MCF 10A (cell line): ENCODE measurements at regions not wholly inside any gene's neighbourhood (a gene's known extent, or its start where the extent isn't known, plus 50 kb on each side); places are given as distances from the start of the nearest gene placed in this dataset.
"Not testable (repeated sequence)": the region's sequence is repeated elsewhere in the genome, so short reads cannot be mapped to it uniquely, and the experiment has no call there.

ENCODE experiments used
- BruUV-seq: library from RNA; stranded (reverse); fragments of 400-500 nt; replicated peaks from 2 replicates; lab custom pipeline; 2021; lab: Mats Ljungman, UMichigan
- CTCF ChIA-PET: fragments of 300-600 bp; sonication (Branson Sonifier 250); formaldehyde crosslinking; extraction: SDS; loops from one replicate; lab custom pipeline; 2021; ENCODE audit warnings: antibody characterized with exemption, inconsistent platforms; lab: Yijun Ruan, JAX
- POLR2A ChIA-PET: fragments of 300-600, 350-650 bp; sonication (Branson Sonifier 250); formaldehyde crosslinking; extraction: SDS; loops from one replicate; lab custom pipeline; 2020; ENCODE audit warnings: antibody characterized with exemption, inconsistent platforms; lab: Yijun Ruan, JAX
- DNase-seq: peaks from one replicate; pipeline ENCODE4 v3.0.0-alpha.2; 2018; ENCODE audit not compliant: unreplicated experiment
- H3K27ac Mint-ChIP-seq: one replicate; pipeline ENCODE4 v1.8.0; 2022; ENCODE audit warnings: mild to moderate bottlenecking, low read depth, mixed read lengths; ENCODE audit not compliant: unreplicated experiment
- H3K27me3 Mint-ChIP-seq: one replicate; pipeline ENCODE4 v1.8.0; 2022; ENCODE audit warnings: mixed read lengths; ENCODE audit not compliant: insufficient read depth, unreplicated experiment
- H3K36me3 Mint-ChIP-seq: one replicate; pipeline ENCODE4 v1.8.0; 2022; ENCODE audit warnings: mild to moderate bottlenecking, moderate library complexity, mixed read lengths; ENCODE audit not compliant: insufficient read depth, unreplicated experiment
- H3K4me1 Mint-ChIP-seq: one replicate; pipeline ENCODE4 v1.8.0; 2022; ENCODE audit warnings: mixed read lengths; ENCODE audit not compliant: insufficient read depth, unreplicated experiment
- H3K4me3 Mint-ChIP-seq: one replicate; pipeline ENCODE4 v1.8.0; 2022; ENCODE audit warnings: mild to moderate bottlenecking, moderate library complexity, mixed read lengths; ENCODE audit not compliant: unreplicated experiment
- H3K9me3 Mint-ChIP-seq: one replicate; pipeline ENCODE4 v1.8.0; 2022; ENCODE audit warnings: mixed read lengths; ENCODE audit not compliant: unreplicated experiment
- intact Hi-C: fragments of 100-400 bp; cut with micrococcal nuclease; formaldehyde crosslinking; loops from 2 replicates; pipeline ENCODE4 v1.14.1; 2022
- TF ChIP-seq, protein P1 (sequence below): fragments of 200-600 bp; IDR thresholded peaks from one replicate; pipeline ENCODE4 v1.8.0; 2022; ENCODE audit warnings: antibody characterized with exemption, mild to moderate bottlenecking; ENCODE audit not compliant: unreplicated experiment

DNA sequence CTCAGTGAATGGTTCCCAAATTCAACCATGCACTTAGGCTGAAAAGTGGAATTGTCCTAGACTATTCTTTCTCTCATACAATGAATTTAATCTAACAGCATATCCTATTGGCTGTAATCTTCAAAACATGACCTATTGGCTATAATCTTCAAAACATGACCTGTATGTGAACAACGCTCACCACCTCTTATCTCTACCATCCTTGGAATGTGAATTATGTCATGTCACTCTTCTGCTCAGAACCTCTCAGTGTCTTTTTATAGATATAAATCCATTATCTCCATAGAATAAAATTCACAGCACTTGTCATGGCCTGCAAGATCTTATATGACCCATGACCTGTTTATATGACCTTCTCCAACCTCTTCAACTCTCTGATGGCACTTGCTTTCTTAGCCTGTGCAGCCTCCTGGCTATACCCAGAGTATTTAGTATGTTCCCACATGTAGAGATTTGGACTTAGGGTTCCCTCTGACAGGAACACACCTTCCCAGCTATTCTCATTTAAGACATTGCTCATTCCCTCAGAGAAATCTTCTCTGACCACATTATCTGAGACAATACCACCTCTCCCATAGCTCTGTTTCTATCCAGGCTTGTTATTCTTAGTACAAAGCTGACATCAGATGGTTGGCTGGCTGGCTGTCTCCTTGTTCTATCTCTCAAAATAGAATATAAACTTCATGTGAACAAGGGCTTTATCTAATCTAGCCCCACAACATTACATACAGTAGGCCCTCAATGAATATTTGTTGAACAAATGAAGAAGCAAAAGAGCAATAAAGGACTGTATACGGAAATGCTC, 275.0 kb upstream of the PREP start:
- ChIA-PET CTCF (interaction anchor here (0.6 kb wide), 1 partner anchor 51 kb away, joined by 3 read pairs; no protein-coding TSS in a partner anchor), POLR2A (interaction anchor here (0.6 to 1.7 kb wide), 2 partner anchors 35 to 639 kb away, joined by 3 to 5 read pairs; no protein-coding TSS in a partner anchor)
- TF ChIP-seq, protein P1, sequence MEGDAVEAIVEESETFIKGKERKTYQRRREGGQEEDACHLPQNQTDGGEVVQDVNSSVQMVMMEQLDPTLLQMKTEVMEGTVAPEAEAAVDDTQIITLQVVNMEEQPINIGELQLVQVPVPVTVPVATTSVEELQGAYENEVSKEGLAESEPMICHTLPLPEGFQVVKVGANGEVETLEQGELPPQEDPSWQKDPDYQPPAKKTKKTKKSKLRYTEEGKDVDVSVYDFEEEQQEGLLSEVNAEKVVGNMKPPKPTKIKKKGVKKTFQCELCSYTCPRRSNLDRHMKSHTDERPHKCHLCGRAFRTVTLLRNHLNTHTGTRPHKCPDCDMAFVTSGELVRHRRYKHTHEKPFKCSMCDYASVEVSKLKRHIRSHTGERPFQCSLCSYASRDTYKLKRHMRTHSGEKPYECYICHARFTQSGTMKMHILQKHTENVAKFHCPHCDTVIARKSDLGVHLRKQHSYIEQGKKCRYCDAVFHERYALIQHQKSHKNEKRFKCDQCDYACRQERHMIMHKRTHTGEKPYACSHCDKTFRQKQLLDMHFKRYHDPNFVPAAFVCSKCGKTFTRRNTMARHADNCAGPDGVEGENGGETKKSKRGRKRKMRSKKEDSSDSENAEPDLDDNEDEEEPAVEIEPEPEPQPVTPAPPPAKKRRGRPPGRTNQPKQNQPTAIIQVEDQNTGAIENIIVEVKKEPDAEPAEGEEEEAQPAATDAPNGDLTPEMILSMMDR: no peak
- no peak for DNase-seq
- no peaks in the 10 kb centered on the region for H3K4me1 Mint-ChIP-seq
- peaks cover 13% of the 10 kb centered on the region for H3K9me3 Mint-ChIP-seq
- no peak overlapping the region for H3K4me3 Mint-ChIP-seq
- H3K27me3 Mint-ChIP-seq: no peaks in the 10 kb centered on the region
- no TSS peak for BruUV-seq
- intact Hi-C loops: no loop called here
- H3K27ac Mint-ChIP-seq: no peak overlapping the region
- H3K36me3 Mint-ChIP-seq: no peaks in the 10 kb centered on the region

DNA sequence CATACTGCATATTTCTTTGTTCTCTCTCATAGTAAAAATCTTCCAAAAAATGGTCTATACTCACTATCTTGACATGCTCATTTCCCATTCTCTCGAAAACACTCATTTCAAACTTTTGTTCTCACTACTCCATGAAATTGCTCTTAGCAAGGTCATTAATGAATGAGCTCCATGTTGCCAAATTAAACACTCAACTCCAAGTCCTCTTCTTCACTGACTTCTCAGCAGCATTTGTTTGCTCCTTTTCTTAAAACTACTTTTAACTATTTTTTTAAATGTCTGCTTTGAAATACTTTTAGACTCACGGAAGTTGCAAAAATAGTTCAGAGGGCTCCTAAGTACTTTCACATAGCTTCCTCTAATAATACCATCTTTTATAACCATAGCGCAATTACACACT, 274.0 kb upstream of the PREP start:
- no peaks in the 10 kb centered on the region for H3K27me3 Mint-ChIP-seq
- no peaks in the 10 kb centered on the region for H3K36me3 Mint-ChIP-seq
- DNase-seq: no peak
- no peak overlapping the region for H3K4me3 Mint-ChIP-seq
- no TSS peak for BruUV-seq
- intact Hi-C loops: no loop called here
- no peak overlapping the region for H3K27ac Mint-ChIP-seq
- no peaks in the 10 kb centered on the region for H3K4me1 Mint-ChIP-seq
- POLR2A ChIA-PET: interaction anchor here (0.6 to 1.7 kb wide), 6 partner anchors 25 to 640 kb away, joined by 3 to 5 read pairs (median 3); no protein-coding TSS in a partner anchor
- TF ChIP-seq, protein P1: no peak
- peaks cover 11% of the 10 kb centered on the region for H3K9me3 Mint-ChIP-seq
- CTCF ChIA-PET: interaction anchor here (0.6 to 0.7 kb wide), 2 partner anchors 15 to 52 kb away, joined by 3 to 4 read pairs; no protein-coding TSS in a partner anchor

DNA sequence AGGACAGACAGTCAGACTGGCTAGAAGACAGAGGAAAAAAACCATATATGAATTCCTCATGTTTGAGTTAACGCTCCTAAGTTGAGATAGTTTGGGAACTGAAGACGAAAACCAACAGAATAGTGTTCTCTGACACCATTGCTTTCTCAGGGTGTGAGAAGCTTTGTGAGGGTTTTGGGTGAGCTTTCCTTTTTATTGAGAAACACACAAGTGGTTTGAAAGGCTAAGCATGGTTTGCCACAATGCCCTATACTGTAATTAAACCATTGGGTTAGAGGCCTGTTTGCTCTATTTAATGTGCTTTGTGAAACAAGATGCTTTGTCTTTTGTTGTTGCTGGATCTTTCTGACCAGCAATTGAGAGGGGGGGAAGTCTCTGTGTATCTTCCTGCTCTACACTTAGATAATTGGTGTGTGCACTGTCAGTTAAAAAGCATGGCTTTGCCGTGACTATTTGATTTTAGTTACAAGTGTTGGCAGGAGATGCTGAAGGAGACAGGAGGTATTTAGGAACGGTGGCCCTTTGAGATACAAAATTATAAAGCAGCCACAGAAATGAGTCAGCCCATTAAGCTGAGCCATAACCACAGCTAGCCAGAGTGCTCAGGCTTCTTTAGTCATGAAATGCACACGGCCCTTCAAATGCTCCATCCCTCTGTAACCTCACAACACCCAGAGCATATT, 273.0 kb upstream of the PREP start:
- POLR2A ChIA-PET: interaction anchor here (0.5 to 1.7 kb wide), 8 partner anchors 24 to 363 kb away, joined by 3 to 5 read pairs (median 4); no protein-coding TSS in a partner anchor
- CTCF ChIA-PET: interaction anchor here (0.6 kb wide), 1 partner anchor 104 kb away, joined by 3 read pairs; no protein-coding TSS in a partner anchor
- TF ChIP-seq, protein P1: no peak
- DNase-seq: peak; percentile 60
- Mint-ChIP-seq H3K36me3 (no peaks in the 10 kb centered on the region), H3K27me3 (no peaks in the 10 kb centered on the region), H3K4me3 (no peak overlapping the region), H3K4me1 (no peaks in the 10 kb centered on the region), H3K27ac (no peak overlapping the region), H3K9me3 (peaks cover 1% of the 10 kb centered on the region)
- BruUV-seq: no TSS peak
- intact Hi-C loops: no loop called here

DNA sequence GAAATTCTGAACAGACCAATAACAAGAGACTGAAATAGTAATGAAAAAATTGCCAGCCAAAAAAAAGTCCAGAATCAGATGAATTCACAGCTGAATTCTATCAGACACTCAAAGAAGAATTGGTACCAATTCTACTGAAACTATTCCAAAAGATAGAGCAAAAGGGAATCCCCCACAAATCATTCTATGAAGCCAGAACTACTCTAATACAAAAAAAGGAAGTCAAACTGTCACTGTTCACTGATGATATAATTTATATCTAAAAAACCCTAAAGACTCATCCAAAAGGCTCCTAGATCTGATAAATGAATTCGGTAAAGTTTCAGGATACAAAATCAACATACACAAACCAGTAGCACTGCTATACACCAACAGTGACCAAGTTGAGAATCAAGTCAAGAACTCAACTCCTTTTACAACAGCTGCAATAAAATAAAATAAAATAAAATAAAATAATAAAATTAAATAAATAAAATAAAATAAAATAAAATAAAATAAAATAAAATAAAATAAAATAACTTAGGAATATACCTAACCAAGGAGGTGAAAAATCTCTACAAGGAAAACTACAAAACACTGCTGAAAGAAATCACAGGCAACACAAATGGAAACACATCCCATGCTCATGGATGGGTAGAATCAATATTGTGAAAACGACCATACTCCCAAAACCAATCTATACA, 270.1 kb upstream of the PREP start:
- BruUV-seq, DNase-seq, H3K4me1 Mint-ChIP-seq, H3K4me3 Mint-ChIP-seq, H3K9me3 Mint-ChIP-seq, H3K36me3 Mint-ChIP-seq, H3K27ac Mint-ChIP-seq, intact Hi-C loops, H3K27me3 Mint-ChIP-seq: not testable (repeated sequence)
- POLR2A ChIA-PET: interaction anchor here (0.6 kb wide), 1 partner anchor 517 kb away, joined by 3 read pairs; no protein-coding TSS in a partner anchor
- CTCF ChIA-PET: interaction anchor here (0.6 to 0.9 kb wide), 3 partner anchors 13 to 16 kb away, joined by 3 to 4 read pairs (median 4); no protein-coding TSS in a partner anchor
